ENCODE measurements at regions not wholly inside any gene's neighbourhood (a gene's known extent, or its start where the extent isn't known, plus 50 kb on each side); places are given as distances from the start of the nearest gene placed in this dataset.

- TF ChIP-seq HMGA2 (CRISPR knock-in tag; IDR thresholded peaks at IDR 0.05) (no peak), ETV6 (CRISPR knock-in tag; IDR thresholded peaks at IDR 0.05) (no peak), E2F1 (CRISPR knock-in tag; IDR thresholded peaks at IDR 0.05) (no peak)
Observed at GRCh38 chr4:59195839-59196238, 2004.3 kb upstream of the ADGRL3 start (continued).

- ATAC-seq (no peak), DNase-seq (ENCODE audit: low spot score) (no peak)
- Mint-ChIP-seq H3K27ac (no peak overlapping the region), H3K9me3 (peaks cover 13% of the 10 kb centered on the region), H3K27me3 (ENCODE audit: low read depth) (no peaks in the 10 kb centered on the region), H3K36me3 (peaks cover 5% of the 10 kb centered on the region), H3K4me1 (no peaks in the 10 kb centered on the region), H3K4me3 (no peak overlapping the region)
- POLR2A ChIA-PET, result no interaction called here
- CTCF ChIA-PET, result no interaction called here
- TF ChIP-seq OVOL2 (CRISPR knock-in tag; IDR thresholded peaks at IDR 0.05; ENCODE audit: borderline replicate concordance) (no peak), ZNF532 (CRISPR knock-in tag; IDR thresholded peaks at IDR 0.05; ENCODE audit: borderline replicate concordance) (no peak), ARID4B (CRISPR knock-in tag; IDR thresholded peaks at IDR 0.05; ENCODE audit: borderline replicate concordance) (no peak), ZNF281 (CRISPR knock-in tag; IDR thresholded peaks at IDR 0.05) (no peak), AFF4 (CRISPR knock-in tag; IDR thresholded peaks at IDR 0.05; ENCODE audit: borderline replicate concordance) (no peak), HMGA2 (CRISPR knock-in tag; IDR thresholded peaks at IDR 0.05) (no peak), ZMAT4 (CRISPR knock-in tag; IDR thresholded peaks at IDR 0.05) (no peak), HMGXB4 (CRISPR knock-in tag; IDR thresholded peaks at IDR 0.05) (no peak), ZNF416 (CRISPR knock-in tag; IDR thresholded peaks at IDR 0.05) (no peak), RORB (CRISPR knock-in tag; IDR thresholded peaks at IDR 0.05) (no peak)
Observed at GRCh38 chr4:59200992-59201391, 1999.1 kb upstream of the ADGRL3 start.

All from WTC11 (cell line).